HEK293T (cell line): ENCODE measurements at regions not wholly inside any gene's neighbourhood (a gene's known extent, or its start where the extent isn't known, plus 50 kb on each side); places are given as distances from the start of the nearest gene placed in this dataset.
"Not testable (repeated sequence)": the region's sequence is repeated elsewhere in the genome, so short reads cannot be mapped to it uniquely, and the experiment has no call there.

ENCODE experiments used
- BHLHE40 ChIP-seq: fragments of 450-650 bp; IDR thresholded peaks from 2 replicates; pipeline ENCODE4 v1.6.1; 2016; ENCODE audit warnings: mild to moderate bottlenecking, moderate library complexity, borderline replicate concordance
- NFRKB ChIP-seq: fragments of 450-650 bp; IDR thresholded peaks from 2 replicates; pipeline ENCODE4 v1.6.1; 2016; ENCODE audit warnings: mild to moderate bottlenecking, moderate library complexity

DNA sequence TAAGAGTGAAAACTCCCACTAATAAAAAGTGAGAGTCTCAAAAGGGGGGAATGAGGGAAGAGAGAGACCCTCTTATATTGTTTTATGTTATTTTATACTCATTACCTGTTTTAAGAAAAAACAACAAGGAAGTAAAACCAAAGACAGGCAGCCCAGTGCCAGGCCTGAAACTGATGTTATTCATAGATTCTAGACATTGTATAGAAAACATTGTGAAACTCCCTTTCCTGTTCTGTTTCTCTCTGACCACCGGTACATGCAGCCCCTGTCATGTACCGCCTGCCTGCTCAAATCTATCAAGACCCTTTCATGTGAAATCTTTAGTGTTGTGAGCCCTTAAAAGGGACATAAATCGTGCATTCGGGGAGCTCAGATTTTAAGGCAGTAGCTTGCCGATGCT is 216.4 kb upstream of the CNTN3 start:
- not testable (repeated sequence) for TF ChIP-seq NFRKB, BHLHE40
